HCT116 (cell line): ENCODE measurements at regions not wholly inside any gene's neighbourhood (a gene's known extent, or its start where the extent isn't known, plus 50 kb on each side); places are given as distances from the start of the nearest gene placed in this dataset.

Source experiments
- ATAC-seq: fragments of 200-7000 bp; cut with Tn5 transposase; 2 replicates; pipeline ENCODE4 v1.9.1; 2020; ENCODE audit warnings: mild to moderate bottlenecking, moderate library complexity
- BruUV-seq: library from RNA; stranded (reverse); fragments of 400-500 nt; replicated peaks from 2 replicates; lab custom pipeline; 2021; lab: Mats Ljungman, UMichigan
- CTCF ChIA-PET: fragments of 300-600 bp; sonication (Branson Sonifier 250); formaldehyde crosslinking; loops from one replicate; lab custom pipeline; 2021; ENCODE audit warnings: antibody characterized with exemption; lab: Charles Lee
- POLR2A ChIA-PET: fragments of 300-600, 350-600 bp; sonication (Branson Sonifier 250); formaldehyde crosslinking; loops from one replicate; lab custom pipeline; 2021; ENCODE audit warnings: antibody characterized with exemption; lab: Charles Lee
- RAD21 ChIA-PET, 2 experiments: fragments of 300-600 bp; sonication (Branson Sonifier 250); formaldehyde crosslinking; loops; one replicate each; lab custom pipeline; 2023; ENCODE audit warnings: low total read pairs in 2 of 2; ENCODE audit not compliant: uncharacterized antibody in 2 of 2, unreplicated experiment in 2 of 2, low non-redundant PET in 1 of 2; lab: Charles Lee
- DNase-seq: peaks from one replicate; pipeline ENCODE4 v3.0.0-alpha.2; 2010; ENCODE audit warnings: low read depth, low spot score
- H2AFZ ChIP-seq: fragments of 200-600 bp; shearing (Covaris generic), sonication (generic); 2 replicates; pipeline ENCODE4 v1.6.1; 2017; ENCODE audit warnings: low read depth, mixed run types, mixed read lengths, antibody characterized with exemption, low read length; ENCODE audit not compliant: poor library complexity, severe bottlenecking
- H3K27ac ChIP-seq: 2 replicates; pipeline ENCODE4 v1.5.1; 2012; ENCODE audit warnings: low read depth, low read length
- H3K27me3 ChIP-seq: fragments of 200-600 bp; sonication (generic); 2 replicates; pipeline ENCODE4 v1.6.1; 2016; ENCODE audit warnings: mixed run types, low read length, mixed read lengths; ENCODE audit not compliant: insufficient read depth
- H3K36me3 ChIP-seq, 2 experiments: fragments of 200-500 bp in 1 of 2; fragments of 200-600 bp in 1 of 2; sonication (Bioruptor generic) in 1 of 2; sonication (generic) in 1 of 2; 2 replicates each; pipeline versions ENCODE4 v1.5.1 to v1.6.1; 2014 to 2016; ENCODE audit warnings: low read length in 2 of 2, inconsistent platforms in 1 of 2, mixed read lengths in 1 of 2, mixed run types in 1 of 2; ENCODE audit not compliant: insufficient read depth in 2 of 2, control insufficient read depth in 1 of 2
- H3K4me1 ChIP-seq, 2 experiments: fragments of 200-600 bp in 1 of 2; sonication (generic) in 1 of 2; 2 replicates each; pipeline versions ENCODE4 v1.5.1 to v1.6.1; 2012 to 2017; ENCODE audit warnings: low read length in 2 of 2, inconsistent platforms in 1 of 2, mild to moderate bottlenecking in 1 of 2, mixed read lengths in 1 of 2, mixed run types in 1 of 2, moderate library complexity in 1 of 2; ENCODE audit not compliant: insufficient read depth in 2 of 2, control insufficient read depth in 1 of 2
- H3K4me2 ChIP-seq: fragments of 200-600 bp; sonication (generic); 2 replicates; pipeline ENCODE4 v1.6.1; 2017; ENCODE audit warnings: mixed run types, low read length, mixed read lengths
- H3K4me3 ChIP-seq, 2 experiments: fragments of 200-600 bp in 1 of 2; sonication (generic) in 1 of 2; replicated peaks in 1 of 2; 2 replicates each; pipeline ENCODE4 v1.5.1; 2011 to 2016; ENCODE audit warnings: low read length in 2 of 2, control low read depth in 1 of 2, low read depth in 1 of 2, mild to moderate bottlenecking in 1 of 2, mixed read lengths in 1 of 2, mixed run types in 1 of 2
- H3K79me2 ChIP-seq: fragments of 200-600 bp; sonication (generic); 2 replicates; pipeline ENCODE4 v1.6.1; 2017; ENCODE audit warnings: mild to moderate bottlenecking, mixed run types, low read length, moderate library complexity, mixed read lengths; ENCODE audit not compliant: insufficient read depth
- H3K9ac ChIP-seq: fragments of 200-600 bp; sonication (generic); 2 replicates; pipeline ENCODE4 v1.6.1; 2016; ENCODE audit warnings: low read length, mixed read lengths
- H3K9me2 ChIP-seq: fragments of 200-600 bp; sonication (generic), shearing (Covaris generic); 2 replicates; pipeline ENCODE4 v1.6.1; 2017; ENCODE audit warnings: mixed run types, mild to moderate bottlenecking, moderate library complexity; ENCODE audit not compliant: insufficient read depth
- H3K9me3 ChIP-seq, 2 experiments: fragments of 200-500 bp in 1 of 2; fragments of 200-600 bp in 1 of 2; sonication (Bioruptor generic) in 1 of 2; sonication (generic) in 1 of 2; 2 replicates each; pipeline ENCODE4 v1.6.1; 2014 to 2017; ENCODE audit warnings: low read length in 2 of 2, mixed read lengths in 2 of 2, inconsistent platforms in 1 of 2, low read depth in 1 of 2, mild to moderate bottlenecking in 1 of 2, mixed run types in 1 of 2, moderate library complexity in 1 of 2; ENCODE audit not compliant: control insufficient read depth in 1 of 2, insufficient read depth in 1 of 2
- H4K20me1 ChIP-seq: fragments of 200-600 bp; sonication (generic), shearing (Covaris generic); 2 replicates; pipeline ENCODE4 v1.6.1; 2017; ENCODE audit warnings: mixed run types, mild to moderate bottlenecking, moderate library complexity; ENCODE audit not compliant: insufficient read depth
- CBX3 ChIP-seq: IDR thresholded peaks from 2 replicates; pipeline ENCODE4 v1.6.1; 2012; ENCODE audit warnings: low read depth
- CEBPB ChIP-seq: IDR thresholded peaks from 2 replicates; pipeline ENCODE4 v1.6.1; 2012; ENCODE audit warnings: low read depth
- EGR1 ChIP-seq: IDR thresholded peaks from 2 replicates; pipeline ENCODE4 v1.6.1; 2012; ENCODE audit warnings: low read depth
- EZH2 ChIP-seq: fragments of 200-600 bp; sonication (generic); IDR thresholded peaks from 2 replicates; pipeline ENCODE4 v1.6.1; 2017; ENCODE audit warnings: antibody characterized with exemption, mixed run types
- EZH2phosphoT487 ChIP-seq: fragments of 200-600 bp; IDR thresholded peaks from 2 replicates; pipeline ENCODE4 v1.6.1; 2018; ENCODE audit warnings: antibody characterized with exemption, borderline replicate concordance
- FOSL1 ChIP-seq: IDR thresholded peaks from 2 replicates; pipeline ENCODE4 v1.6.1; 2012; ENCODE audit warnings: low read depth
- JUND ChIP-seq: IDR thresholded peaks from 2 replicates; pipeline ENCODE4 v1.6.1; 2012
- MAX ChIP-seq: IDR thresholded peaks from 2 replicates; pipeline ENCODE4 v1.6.1; 2012
- POLR2A ChIP-seq: IDR thresholded peaks from 2 replicates; pipeline ENCODE4 v1.7.0; 2011; ENCODE audit warnings: borderline replicate concordance; ENCODE audit not compliant: insufficient read depth, insufficient read length; ENCODE audit errors: extremely low read depth
- POLR2AphosphoS5 ChIP-seq: IDR thresholded peaks from 2 replicates; pipeline ENCODE4 v1.6.1; 2011; ENCODE audit warnings: mild to moderate bottlenecking, low read depth, low read length, moderate library complexity
- RAD21 ChIP-seq: IDR thresholded peaks from 2 replicates; pipeline ENCODE4 v1.6.1; 2012; ENCODE audit warnings: low read depth, mild to moderate bottlenecking
- REST ChIP-seq: IDR thresholded peaks from 2 replicates; pipeline ENCODE4 v1.6.1; 2012; ENCODE audit warnings: low read depth
- SIN3A ChIP-seq: IDR thresholded peaks from 2 replicates; pipeline ENCODE4 v1.6.1; 2012; ENCODE audit warnings: low read depth
- SP1 ChIP-seq: IDR thresholded peaks from 2 replicates; pipeline ENCODE4 v1.6.1; 2012; ENCODE audit warnings: low read depth
- SRF ChIP-seq: IDR thresholded peaks from 2 replicates; pipeline ENCODE4 v1.6.1; 2012; ENCODE audit warnings: low read depth
- TCF7L2 ChIP-seq: IDR thresholded peaks from 2 replicates; pipeline ENCODE4 v1.7.0; 2011; ENCODE audit warnings: borderline replicate concordance, inconsistent platforms; ENCODE audit not compliant: insufficient read depth, insufficient read length; ENCODE audit errors: extremely low read depth
- YY1 ChIP-seq: IDR thresholded peaks from 2 replicates; pipeline ENCODE4 v1.6.1; 2011; ENCODE audit warnings: low read length, low read depth, moderate library complexity, mild to moderate bottlenecking; ENCODE audit not compliant: insufficient replicate concordance; ENCODE audit errors: extremely low read depth
- ZNF274 ChIP-seq: fragments of 200-500 bp; sonication (Bioruptor generic); IDR thresholded peaks from 2 replicates; pipeline ENCODE4 v1.6.1; 2014; ENCODE audit warnings: mild to moderate bottlenecking, low read depth, low read length, inconsistent platforms
- intact Hi-C: fragments of 100-400 bp; cut with micrococcal nuclease; formaldehyde crosslinking; loops from 2 replicates; pipeline ENCODE4 v1.10.0; 2022
- TF ChIP-seq, protein P1 (sequence below): IDR thresholded peaks from 2 replicates; pipeline ENCODE4 v1.6.1; 2012
- TF ChIP-seq, protein P2 (sequence below), 3 experiments: fragments of 200-600 bp in 1 of 3; sonication (generic) in 1 of 3; IDR thresholded peaks in 2 of 3; conservative IDR thresholded peaks in 1 of 3; 2 replicates each; pipeline ENCODE4 v1.5.1; 2012 to 2017; ENCODE audit warnings: low read depth in 2 of 3, low read length in 2 of 3, antibody characterized with exemption in 1 of 3, borderline replicate concordance in 1 of 3, control low read depth in 1 of 3, mild to moderate bottlenecking in 1 of 3, mixed read lengths in 1 of 3, mixed run types in 1 of 3, moderate library complexity in 1 of 3; ENCODE audit not compliant: insufficient read depth in 1 of 3

DNA sequence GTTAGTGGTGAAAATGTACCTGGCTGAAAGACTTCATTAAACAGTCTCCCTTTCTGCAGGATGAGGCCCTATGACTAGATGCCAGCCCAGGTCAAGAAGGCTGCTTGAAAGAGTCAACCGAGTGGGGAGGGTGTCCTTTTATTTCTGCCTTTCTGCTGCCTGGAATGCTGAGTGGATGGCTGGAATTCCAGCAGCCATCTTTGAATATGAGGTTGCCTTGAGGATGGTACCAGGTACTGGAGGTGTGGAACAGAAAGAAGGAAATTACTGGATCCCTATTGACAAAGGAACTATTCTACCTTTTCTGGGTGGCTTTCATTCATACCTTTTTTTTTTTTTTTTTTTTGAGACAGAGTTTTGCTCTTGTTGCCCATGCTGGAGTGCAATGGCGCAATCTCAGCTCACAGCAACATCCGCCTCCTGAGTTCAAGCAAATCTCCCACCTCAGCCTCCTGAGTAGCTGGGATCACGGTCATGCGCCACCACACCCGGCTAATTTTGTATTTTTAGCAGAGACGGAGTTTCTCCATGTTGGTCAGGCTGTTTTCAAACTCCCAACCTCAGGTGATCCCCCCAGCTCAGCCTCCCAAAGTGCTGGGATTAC lies 89.5 kb upstream of the SLC22A11 start:
- CTCF ChIA-PET: interaction anchor here (1.0 to 1.2 kb wide), 2 partner anchors 17 to 24 kb away, joined by 4 to 5 read pairs; no protein-coding TSS in a partner anchor
- no peak for ATAC-seq
- RAD21 ChIA-PET: no interaction called here

More for the DNA sequence above, 89.5 kb upstream of the SLC22A11 start:
- no peak for TF ChIP-seq REST
- no peak for TF ChIP-seq ZNF274
- TF ChIP-seq, protein P1, sequence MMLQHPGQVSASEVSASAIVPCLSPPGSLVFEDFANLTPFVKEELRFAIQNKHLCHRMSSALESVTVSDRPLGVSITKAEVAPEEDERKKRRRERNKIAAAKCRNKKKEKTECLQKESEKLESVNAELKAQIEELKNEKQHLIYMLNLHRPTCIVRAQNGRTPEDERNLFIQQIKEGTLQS: no peak
- TF ChIP-seq POLR2A: no peak
- TF ChIP-seq YY1: no peak
- no peak for TF ChIP-seq MAX
- no peak for TF ChIP-seq SP1
- no peak for TF ChIP-seq TCF7L2
- no peak for TF ChIP-seq EZH2phosphoT487
- no peak for TF ChIP-seq CEBPB
- no peak for TF ChIP-seq EGR1
- no peak for TF ChIP-seq SIN3A
- no peak for TF ChIP-seq POLR2AphosphoS5
- TF ChIP-seq, protein P2, sequence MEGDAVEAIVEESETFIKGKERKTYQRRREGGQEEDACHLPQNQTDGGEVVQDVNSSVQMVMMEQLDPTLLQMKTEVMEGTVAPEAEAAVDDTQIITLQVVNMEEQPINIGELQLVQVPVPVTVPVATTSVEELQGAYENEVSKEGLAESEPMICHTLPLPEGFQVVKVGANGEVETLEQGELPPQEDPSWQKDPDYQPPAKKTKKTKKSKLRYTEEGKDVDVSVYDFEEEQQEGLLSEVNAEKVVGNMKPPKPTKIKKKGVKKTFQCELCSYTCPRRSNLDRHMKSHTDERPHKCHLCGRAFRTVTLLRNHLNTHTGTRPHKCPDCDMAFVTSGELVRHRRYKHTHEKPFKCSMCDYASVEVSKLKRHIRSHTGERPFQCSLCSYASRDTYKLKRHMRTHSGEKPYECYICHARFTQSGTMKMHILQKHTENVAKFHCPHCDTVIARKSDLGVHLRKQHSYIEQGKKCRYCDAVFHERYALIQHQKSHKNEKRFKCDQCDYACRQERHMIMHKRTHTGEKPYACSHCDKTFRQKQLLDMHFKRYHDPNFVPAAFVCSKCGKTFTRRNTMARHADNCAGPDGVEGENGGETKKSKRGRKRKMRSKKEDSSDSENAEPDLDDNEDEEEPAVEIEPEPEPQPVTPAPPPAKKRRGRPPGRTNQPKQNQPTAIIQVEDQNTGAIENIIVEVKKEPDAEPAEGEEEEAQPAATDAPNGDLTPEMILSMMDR (IDR thresholded peaks at IDR 0.05 in 2 of 3, conservative IDR thresholded peaks at IDR 0.05 in 1 of 3; ENCODE audit: borderline replicate concordance in 1 of 3, insufficient read depth in 1 of 3, low read depth in 2 of 3, low read length in 2 of 3): no peak
- TF ChIP-seq SRF: no peak
- TF ChIP-seq CBX3: no peak
- TF ChIP-seq JUND: no peak
- no peak for TF ChIP-seq EZH2
- no peak for TF ChIP-seq FOSL1
- no peak for TF ChIP-seq RAD21
- TF ChIP-seq, all 23 proteins: peak for 0
- Histone ChIP-seq H3K4me3 (no peak overlapping the region), H3K79me2 (no peaks in the 10 kb centered on the region), H3K9ac (no peak overlapping the region), H3K4me1 (no peaks in the 10 kb centered on the region), H3K36me3 (no peaks in the 10 kb centered on the region), H3K9me2 (no peaks in the 10 kb centered on the region), H4K20me1 (no peaks in the 10 kb centered on the region), H3K27ac (no peak overlapping the region), H3K9me3 (no peaks in the 10 kb centered on the region), H3K27me3 (peaks cover 13% of the 10 kb centered on the region; the same call in 1 of the 2 replicates), H2AFZ (no peak overlapping the region), H3K4me2 (no peak overlapping the region)
- DNase-seq: no peak
- POLR2A ChIA-PET: no interaction called here
- BruUV-seq: no TSS peak
- intact Hi-C loops: no loop called here
